SKM-1 (cell line): ENCODE measurements at regions not wholly inside any gene's neighbourhood (a gene's known extent, or its start where the extent isn't known, plus 50 kb on each side); places are given as distances from the start of the nearest gene placed in this dataset.
"Not testable (repeated sequence)": the region's sequence is repeated elsewhere in the genome, so short reads cannot be mapped to it uniquely, and the experiment has no call there.

ENCODE experiments used
- DNase-seq: peaks from one replicate; lab custom pipeline; 2025; ENCODE audit not compliant: unreplicated experiment; lab: John Stamatoyannopoulos, UW

DNA sequence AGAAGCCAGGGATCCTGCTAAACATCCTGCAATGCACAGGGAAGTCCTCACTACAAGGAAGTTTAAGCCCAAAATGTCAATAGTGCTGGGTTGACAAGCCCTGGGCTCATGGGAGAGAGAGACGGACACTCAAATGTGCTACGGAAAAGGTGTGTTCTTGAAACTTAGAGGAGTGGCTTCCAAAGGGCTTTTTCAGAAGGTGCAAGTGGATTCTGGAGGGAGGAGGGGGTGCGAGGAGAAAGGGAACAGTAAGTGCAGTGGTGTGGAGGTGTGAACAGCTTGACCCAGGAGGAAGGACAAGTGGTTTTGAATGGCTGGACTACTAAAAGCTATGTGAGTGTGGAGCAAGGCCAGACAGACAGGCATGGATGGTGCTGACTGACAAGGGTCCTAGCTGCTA, 50.4 kb upstream of the CECR2 start:
- no peak for DNase-seq

DNA sequence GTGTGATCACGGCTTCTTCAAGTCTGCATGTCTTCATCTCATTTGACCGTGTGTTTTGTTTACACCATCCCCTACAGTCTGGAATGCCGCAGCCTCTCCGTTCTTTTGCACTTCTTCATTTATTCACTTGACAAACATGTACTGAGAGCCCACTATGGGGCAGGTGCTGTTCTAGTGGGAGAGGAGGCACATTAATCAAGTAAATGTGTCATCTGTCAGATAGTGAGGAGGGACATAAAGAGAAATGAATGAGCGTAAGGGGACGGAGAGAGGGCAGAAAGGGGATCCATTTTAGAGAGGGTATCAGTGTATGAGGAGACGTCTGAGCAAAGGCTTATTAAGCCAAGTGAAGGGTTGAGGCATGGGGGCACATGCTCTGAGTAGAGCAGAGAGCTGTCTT, 54.0 kb upstream of the CECR2 start:
- no peak for DNase-seq

DNA sequence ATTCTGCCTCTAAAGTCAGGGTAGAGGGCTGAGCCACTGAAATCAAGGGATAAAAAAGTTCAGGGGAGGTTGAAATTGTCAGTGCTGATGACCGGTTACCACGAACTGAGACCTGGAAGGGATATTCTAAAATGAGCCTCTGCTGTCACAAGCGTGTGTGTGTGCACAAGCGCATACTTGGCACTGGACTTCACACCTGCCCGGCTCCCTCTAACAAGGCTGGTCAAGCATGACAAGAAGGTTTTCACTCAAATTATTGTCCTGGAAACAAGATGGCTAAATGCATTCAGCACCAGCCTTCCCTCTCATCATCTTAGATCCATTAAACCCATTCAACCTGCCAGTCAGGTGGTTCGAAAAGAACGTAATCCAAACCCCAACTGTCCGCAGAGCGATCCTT, 54.8 kb upstream of the CECR2 start:
- no peak for DNase-seq

DNA sequence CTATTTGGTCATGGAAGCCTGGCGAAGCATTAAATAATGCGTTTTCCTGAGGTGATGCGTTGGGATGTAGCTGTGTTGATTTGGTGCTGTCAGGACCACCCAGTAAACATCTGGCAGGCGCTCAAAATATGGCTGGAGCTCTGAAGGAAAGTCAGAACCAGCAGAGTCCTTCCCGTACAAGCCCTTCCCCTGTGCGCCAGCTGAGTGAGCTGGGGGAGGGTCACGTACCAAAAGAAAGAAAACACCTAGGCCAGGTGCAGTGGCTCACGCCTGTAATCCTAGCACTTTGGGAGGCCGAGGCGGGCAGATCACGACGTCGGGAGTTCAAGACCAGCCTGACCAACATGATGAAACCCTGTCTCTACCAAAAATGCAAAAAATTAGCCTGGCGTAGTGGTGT, 55.6 kb upstream of the CECR2 start:
- no peak for DNase-seq

DNA sequence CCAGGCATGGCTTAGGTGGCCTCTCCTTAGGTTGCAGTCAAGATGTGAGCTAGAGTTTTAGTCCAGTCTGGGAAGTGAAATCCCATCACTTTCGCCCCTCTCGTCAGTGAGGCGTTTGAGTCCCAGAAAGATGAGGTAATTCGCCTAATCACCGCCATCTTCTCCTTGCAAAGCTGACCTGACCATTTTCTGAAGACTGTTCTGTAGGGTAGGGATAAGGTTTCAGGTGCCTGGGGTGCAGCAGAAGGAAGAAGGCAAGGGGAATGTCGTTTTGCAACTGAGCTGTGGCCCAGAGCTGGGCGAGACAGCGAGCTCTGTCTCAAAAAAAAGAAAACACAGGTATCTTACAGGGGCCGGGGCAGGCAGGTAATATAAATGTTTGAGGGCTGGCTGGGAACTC, 61.7 kb upstream of the CECR2 start:
- no peak for DNase-seq

DNA sequence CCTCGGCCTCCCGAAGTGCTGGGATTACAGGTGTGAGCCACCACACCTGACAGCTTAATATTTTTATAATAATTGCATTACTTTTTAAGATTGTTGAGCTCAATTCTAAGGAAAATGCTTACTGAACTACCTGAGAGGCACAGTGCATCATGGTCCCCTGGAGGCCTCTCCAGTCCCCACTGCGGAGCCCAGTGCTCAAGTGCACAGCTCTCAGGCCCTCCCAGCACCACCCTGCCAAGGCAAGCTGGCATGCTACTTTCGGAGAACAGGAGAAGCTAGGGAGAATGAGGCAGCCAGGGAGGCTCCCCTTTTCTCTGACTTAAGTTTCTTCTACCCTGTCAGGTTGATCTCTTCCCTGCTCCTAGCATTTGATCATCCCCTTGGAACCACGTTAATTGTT, 64.2 kb upstream of the CECR2 start:
- DNase-seq, result no peak

DNA sequence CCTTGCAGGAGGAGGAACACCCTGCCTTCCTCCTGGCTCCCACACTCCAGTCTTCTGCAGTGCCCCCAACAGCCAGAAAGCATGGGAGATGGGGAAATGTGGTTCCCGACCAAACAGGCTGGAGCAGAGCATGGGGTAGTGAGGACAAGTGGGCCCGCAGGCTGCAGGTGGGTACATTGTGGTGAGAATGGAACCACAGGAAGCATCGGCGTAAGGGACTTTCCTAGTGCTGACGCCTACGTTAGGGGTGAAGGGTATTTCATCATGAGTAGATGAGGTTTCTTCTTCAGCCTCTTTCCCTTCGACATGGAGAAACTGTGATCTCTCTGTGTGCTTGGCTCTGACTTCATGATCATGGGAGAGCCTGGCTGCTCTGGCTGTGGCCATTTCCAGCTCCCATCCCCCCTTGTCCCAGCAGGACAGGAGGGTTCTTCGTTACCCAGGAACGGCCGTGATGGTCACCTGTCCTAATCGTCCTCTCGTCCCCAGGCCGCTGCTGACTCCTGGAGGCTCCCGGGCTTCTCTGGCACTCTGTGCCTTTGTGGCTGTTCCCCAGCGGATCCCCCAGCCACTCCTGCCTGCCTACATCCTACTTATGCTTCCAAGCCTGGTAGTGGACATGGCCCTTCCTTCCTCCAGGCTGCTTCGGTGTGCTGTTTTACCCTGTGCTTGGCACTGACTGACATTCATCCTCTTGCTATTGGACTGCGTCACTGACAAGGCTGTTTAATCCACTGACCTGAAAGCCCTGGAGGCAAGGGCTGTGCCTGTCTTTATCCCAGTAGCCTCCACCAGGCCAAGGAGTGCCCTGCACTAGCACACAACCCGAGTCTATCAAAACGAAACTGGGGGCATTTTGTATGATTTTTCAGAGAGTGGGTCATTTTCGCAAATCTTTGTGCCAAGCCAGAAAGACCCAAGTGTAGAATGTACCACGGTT, 65.2 kb upstream of the CECR2 start:
- no peak for DNase-seq

DNA sequence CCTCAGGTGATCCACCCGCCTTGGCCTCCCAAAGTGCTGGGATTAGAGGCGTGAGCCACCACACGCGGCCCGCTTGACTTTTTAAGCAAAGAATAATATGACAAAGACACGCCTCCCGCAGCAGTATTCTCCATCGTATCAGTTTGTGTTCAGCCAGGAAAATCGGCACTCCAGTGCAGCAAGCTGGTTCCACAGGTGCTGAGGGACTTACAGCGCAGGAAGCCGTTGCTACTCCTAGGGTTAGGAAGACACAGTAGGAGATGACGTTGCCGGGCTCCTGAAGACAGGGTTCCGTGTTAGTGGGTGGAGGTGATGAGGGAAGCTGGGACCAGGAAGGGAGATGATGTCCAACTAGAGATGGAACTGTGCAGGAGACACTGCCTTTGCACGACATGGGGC, 65.8 kb upstream of the CECR2 start:
- no peak for DNase-seq

DNA sequence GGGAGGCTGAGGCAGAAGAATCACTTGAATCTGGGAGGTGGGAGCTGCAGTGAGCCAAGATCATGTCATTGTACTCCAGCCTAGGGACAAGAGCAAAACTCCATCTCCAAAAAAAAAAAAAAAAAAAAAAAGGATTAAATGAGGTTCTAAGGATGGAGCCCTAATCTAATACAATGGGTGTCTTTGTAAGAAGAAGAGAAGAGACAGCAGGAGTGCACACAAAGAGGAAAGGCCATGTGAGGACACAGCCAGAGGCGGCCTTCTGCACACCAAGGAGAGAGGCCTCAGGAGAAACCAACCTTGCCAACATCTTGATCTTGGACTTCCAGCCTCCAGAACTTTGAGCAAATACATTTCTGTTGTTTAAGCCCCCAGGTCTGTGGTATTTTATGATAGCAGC, 66.6 kb upstream of the CECR2 start:
- no peak for DNase-seq

DNA sequence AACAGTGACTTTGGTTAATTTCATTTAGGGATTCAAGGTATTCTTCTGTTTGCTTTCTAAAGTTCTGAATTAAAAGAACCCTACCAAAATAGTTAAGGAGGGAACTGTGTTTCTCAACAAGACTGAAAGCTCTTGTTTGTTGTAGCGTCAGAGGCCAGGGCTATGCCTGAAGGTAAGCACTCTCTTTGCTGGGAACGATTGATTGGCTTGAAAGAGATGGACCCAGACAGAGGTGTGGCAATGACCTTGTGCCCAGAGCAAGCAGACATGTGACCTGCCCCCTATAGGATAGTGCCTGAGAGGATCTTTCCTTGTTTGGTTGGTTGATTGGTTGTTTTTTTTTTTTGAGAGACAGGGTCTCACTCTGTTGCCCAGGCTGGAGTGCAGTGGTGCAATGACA, 68.3 kb upstream of the CECR2 start:
- no peak for DNase-seq

DNA sequence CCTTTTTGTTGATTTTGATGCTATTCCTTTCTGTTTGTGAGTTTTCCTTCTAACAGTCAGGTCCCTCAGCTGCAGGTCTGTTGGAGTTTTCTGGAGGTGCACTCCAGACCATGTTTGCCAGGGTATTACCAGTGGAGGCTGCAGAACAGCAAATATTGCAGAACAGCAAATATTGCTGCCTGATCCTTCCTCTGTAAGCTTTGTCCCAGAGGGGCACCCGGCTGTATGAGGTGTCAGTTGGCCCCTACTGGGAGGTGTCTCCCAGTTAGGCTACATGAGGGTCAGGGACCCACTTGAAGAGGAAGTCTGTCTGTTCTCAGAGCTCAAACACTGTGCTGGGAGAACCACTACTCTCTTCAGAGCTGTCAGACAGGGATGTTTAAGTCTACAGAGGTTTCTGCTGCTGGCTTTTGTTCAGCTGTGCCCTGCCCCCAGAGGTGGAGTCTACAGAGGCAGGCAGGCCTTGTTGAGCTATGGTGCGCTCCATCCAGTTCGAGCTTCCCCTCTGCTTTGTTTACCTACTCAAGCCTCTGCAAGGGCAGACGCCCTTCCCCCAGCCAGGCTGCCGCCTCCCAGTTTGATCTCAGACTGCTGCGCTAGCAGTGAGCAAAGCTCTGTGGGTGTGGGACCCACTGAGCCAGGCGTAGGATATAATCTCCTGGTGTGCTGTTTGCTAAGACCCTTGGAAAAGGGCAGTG, 70.3 kb upstream of the CECR2 start:
- DNase-seq, result not testable (repeated sequence)

DNA sequence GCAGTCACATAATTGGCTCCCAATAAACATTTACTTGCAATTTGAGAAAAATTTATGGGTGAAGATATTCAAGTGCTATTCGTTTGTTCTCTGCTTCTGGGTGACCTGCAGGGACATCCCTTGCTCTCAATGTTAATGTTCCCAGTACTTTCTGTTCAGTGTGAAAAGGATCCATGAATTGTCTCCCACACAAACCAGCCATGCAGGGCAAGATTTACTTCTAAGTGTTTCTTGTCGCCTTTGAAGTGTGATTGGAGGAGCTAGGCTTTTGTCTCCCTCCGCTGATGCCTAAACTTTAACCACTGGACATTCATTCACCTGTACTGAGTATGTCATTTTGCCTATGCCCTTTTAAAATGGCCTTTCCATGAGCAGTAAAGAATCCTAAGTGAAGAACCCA, 66.4 kb upstream of the ADA2 start:
- DNase-seq, result no peak

DNA sequence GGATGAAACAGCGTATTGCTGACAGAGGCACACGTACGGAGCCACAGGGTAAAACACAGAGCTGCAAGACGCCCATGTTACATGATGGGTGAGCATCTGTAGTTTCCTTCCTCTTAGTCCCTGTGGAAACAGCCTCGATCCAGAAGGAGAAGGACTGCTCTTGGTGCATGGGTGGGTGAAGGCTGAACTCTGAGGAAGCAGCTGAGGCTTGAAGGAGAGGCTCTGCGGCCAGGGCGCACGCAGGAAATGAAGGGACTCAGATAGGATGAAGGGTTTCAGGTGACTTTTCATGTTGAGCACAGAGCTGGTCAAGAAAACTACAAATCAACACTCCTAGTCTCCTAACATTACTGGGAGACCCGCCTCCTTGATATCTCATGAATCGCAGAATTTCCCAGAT, 65.7 kb upstream of the ADA2 start:
- no peak for DNase-seq

DNA sequence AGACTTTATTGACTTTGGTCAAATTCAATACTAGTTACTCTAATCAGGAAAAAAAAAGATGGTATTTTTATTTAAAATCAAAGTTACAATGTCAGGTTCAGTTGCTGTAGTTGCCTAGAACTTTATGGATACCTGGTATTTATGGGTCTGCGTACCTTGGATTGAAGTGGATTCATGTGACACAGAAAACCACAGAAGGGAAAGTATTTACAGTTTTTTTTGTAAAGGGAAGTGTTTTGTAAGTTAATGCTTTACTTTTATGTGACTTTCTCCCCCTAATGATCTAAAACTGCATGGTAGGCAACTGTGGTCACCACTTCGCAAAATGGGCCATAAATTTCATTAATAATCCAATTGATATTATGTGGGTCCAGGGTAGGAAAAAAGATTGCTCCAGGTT, 65.2 kb upstream of the ADA2 start:
- no peak for DNase-seq

DNA sequence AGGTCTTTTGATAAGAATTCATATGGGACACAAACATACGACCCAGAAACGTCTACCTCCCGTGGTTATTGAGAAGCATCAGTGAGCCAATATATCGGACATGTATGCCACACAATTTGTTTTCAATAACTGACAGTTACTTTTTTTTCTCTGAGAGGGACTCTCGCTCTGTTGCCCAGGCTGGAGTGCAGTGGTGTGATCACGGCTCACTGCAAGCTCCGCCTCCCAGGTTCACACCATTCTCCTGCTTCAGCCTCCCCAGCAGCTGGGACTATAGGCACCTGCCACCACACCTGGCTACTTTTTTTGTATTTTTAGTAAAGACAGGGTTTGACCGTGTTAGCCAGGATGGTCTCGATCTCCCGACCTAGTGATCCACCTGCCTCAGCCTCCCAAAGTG, 64.6 kb upstream of the ADA2 start:
- not testable (repeated sequence) for DNase-seq

DNA sequence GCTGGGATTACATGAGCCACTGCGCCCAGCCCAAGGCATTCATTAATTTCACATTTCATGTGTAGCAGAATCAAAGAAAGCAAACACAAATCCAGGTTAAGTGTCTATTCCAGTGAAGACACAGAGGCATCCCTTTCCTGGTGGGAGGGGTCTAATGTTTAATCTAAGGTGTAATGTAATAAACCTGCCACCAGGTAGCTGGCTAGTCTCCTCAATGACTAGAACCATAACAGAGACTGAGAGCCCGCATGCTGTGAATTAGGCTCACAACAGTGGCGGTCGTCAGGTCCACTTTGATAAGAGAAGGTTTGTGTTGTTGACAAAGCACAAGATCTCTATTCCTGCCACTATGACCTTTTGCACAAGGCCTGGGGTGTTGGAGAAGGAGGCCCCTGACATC, 64.2 kb upstream of the ADA2 start:
- no peak for DNase-seq

DNA sequence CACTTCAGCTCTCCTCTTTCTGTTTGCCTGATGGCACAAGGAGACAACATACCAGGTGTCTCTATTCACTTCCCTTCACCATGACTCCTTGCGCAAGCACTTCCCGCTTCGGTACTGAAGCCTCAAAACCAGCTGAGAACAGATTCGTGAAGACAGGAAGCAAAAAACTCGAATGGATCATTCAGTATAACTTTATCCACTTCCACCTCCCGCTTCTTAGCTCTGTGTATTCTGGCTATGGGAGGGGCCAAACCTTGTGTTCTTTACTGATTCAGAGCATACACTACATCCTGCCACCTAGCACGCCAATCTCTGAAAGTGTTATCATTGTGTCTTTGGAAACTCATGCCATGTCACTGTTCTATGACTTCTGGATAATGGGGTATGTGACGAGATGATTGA, 62.2 kb upstream of the ADA2 start:
- peak; percentile 18 for DNase-seq

DNA sequence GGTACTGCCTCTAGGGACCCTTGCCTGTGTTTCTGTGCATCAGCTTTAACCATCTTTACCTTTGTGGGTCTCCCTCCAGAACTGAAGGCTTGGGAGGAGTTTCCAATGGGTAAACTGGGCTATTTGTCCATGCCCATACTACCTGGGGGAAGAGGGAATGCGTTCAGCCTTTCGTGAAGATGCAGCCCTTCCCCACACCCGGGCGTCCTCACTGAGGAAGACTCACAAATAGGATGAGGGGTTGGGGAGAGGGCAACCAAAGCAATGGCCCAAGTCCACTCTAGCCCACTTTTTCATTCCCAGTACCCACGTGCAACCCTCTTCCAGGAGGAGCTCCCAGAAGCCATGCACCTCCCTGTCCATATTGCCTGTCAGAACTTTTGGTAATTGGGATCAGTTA, 61.8 kb upstream of the ADA2 start:
- no peak for DNase-seq

DNA sequence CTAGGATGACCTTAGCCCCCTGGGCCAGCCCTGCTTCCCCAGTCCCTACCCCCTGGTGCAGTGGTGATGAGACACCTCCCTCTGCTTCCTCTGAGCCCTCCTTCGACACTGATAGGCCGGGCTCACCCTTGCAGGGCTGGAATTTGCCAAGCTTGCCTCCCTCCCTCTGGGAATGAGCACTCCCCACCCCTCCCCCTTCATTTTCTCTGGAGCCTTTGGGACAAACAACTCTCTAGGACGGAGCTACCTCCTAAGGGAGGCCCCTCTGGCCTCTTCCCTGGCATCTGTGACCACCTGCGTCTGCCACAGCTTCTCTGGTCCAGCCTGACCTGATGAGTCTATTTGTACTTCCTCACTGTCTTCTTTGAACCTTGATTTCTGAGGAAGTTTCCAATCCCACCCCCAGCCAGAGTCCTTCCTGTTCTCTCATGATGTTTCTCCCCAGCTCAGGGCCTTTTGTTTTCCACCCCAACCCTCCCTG, 53.3 kb upstream of the ADA2 start:
- peak; percentile 43 for DNase-seq

DNA sequence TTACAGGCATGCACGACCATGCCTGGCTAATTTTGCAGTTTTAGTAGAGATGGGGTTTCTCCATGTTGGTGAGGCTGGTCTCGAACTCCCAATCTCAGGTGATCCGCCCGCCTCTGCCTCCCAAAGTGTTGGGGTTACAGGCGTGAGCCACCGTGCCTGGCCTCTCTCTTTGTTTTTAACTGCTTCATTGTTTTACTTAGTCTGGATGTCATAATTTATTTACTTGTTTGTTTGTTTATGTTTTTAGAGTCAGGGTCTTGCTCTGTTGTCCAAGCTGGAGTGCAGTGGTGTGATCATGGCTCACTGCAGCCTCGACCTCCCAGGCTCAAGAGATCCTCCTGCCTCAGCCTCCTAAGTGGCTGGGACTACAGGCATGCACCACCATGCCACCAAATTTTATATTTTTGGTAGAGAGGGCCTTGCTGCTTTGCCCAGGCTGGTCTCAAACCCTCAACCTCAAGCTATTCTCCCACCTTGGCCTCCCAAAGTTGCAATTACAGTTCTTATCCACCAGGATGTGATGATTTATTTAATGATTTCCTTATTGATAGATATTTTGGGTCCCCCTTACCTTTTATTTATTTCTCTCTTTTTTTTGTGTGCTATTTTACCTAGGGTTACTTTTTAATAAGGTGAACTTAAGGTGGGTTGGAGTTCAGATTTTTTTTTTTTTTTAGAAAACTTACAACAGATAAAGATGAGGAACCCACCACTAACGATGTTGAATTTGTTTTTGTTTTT, 52.6 kb upstream of the ADA2 start:
- DNase-seq, result no peak

DNA sequence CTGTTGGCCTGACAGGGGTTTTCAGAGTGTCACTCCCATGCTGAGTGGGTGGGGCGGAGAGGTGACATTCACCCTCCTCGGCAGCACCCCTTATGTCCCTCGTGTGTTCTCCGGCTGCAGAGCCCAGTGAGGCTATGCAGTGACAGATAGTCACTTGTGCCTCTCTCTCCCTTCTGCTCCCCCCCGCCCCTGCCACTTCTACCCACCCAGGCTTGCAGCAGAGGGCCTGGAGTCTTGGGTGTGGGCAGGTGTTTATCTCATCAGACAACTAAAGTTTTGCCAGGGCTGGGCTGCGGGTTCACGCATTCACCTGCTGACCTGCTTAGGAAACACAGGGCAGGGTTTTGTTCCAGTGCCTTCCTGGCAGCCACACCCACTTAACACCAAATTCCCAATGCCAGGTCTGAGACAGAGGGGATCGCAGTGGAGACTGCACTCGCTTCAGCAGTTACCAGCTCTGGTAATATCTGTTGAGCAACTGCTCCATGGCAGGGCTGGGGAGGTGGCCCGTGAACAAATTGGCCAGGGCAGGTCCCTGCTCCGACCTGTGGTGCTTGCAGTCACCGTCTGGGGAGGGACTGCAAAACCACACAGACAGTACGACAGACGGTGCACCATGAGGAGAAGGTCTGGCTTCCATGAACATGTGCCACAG, 50.5 kb upstream of the ADA2 start:
- DNase-seq, result no peak
